DND-41 (cell line): ENCODE measurements at regions not wholly inside any gene's neighbourhood (a gene's known extent, or its start where the extent isn't known, plus 50 kb on each side); places are given as distances from the start of the nearest gene placed in this dataset.

Experiments
- ATAC-seq: fragments of 200-7000 bp; cut with Tn5 transposase; 3 replicates; pipeline ENCODE4 v1.9.1; 2021; ENCODE audit warnings: low read depth; ENCODE audit not compliant: insufficient read depth
- DNase-seq: peaks from one replicate; pipeline ENCODE4 v3.0.0-alpha.2; 2020
- H2AFZ ChIP-seq: 2 replicates; pipeline ENCODE4 v1.6.0; 2012; ENCODE audit warnings: low read depth, low read length
- H3K27ac ChIP-seq: 2 replicates; pipeline ENCODE4 v1.5.1; 2012; ENCODE audit warnings: low read length, inconsistent platforms
- H3K27me3 ChIP-seq: fragments of 200-600 bp; sonication (generic); 2 replicates; pipeline ENCODE4 v1.6.0; 2012; ENCODE audit warnings: low read length, mild to moderate bottlenecking, inconsistent platforms; ENCODE audit not compliant: insufficient read depth, poor library complexity
- H3K36me3 ChIP-seq: 2 replicates; pipeline ENCODE4 v1.5.1; 2012; ENCODE audit warnings: low read length, inconsistent platforms; ENCODE audit not compliant: insufficient read depth
- H3K4me1 ChIP-seq: 2 replicates; pipeline ENCODE4 v1.5.1; 2012; ENCODE audit warnings: mild to moderate bottlenecking, low read length; ENCODE audit not compliant: insufficient read depth
- H3K4me2 ChIP-seq: 2 replicates; pipeline ENCODE4 v1.6.0; 2012; ENCODE audit warnings: mild to moderate bottlenecking, moderate library complexity, low read length, inconsistent platforms; ENCODE audit not compliant: insufficient read depth
- H3K4me3 ChIP-seq, 2 experiments: fragments of 200-600 bp in 1 of 2; shearing (Covaris generic) in 1 of 2; 2 replicates each; pipeline ENCODE4 v1.5.1; 2012 to 2016; ENCODE audit warnings: inconsistent platforms in 2 of 2, low read length in 2 of 2, mild to moderate bottlenecking in 2 of 2, low read depth in 1 of 2, moderate library complexity in 1 of 2
- H3K79me2 ChIP-seq: 2 replicates; pipeline ENCODE4 v1.6.0; 2012; ENCODE audit warnings: low read length, inconsistent platforms; ENCODE audit not compliant: insufficient read depth
- H3K9ac ChIP-seq: 2 replicates; pipeline ENCODE4 v1.6.0; 2012; ENCODE audit warnings: low read depth, mild to moderate bottlenecking, inconsistent platforms, low read length, moderate library complexity
- H3K9me3 ChIP-seq: 2 replicates; pipeline ENCODE4 v1.5.1; 2012; ENCODE audit warnings: low read length, moderate library complexity, mild to moderate bottlenecking, inconsistent platforms; ENCODE audit not compliant: insufficient read depth, severe bottlenecking
- H4K20me1 ChIP-seq: 2 replicates; pipeline ENCODE4 v1.6.0; 2012; ENCODE audit warnings: low read length; ENCODE audit not compliant: insufficient read depth
- EZH2 ChIP-seq: IDR thresholded peaks from 3 replicates; pipeline ENCODE4 v1.6.1; 2012; ENCODE audit warnings: borderline replicate concordance, low read depth, mild to moderate bottlenecking, moderate library complexity, low read length, inconsistent platforms; ENCODE audit not compliant: severe bottlenecking
- TF ChIP-seq, protein P1 (sequence below): IDR thresholded peaks from 2 replicates; pipeline ENCODE4 v1.5.1; 2012; ENCODE audit warnings: borderline replicate concordance, low read length, moderate library complexity, mild to moderate bottlenecking; ENCODE audit not compliant: poor library complexity, severe bottlenecking; ENCODE audit errors: extremely low read depth

DNA sequence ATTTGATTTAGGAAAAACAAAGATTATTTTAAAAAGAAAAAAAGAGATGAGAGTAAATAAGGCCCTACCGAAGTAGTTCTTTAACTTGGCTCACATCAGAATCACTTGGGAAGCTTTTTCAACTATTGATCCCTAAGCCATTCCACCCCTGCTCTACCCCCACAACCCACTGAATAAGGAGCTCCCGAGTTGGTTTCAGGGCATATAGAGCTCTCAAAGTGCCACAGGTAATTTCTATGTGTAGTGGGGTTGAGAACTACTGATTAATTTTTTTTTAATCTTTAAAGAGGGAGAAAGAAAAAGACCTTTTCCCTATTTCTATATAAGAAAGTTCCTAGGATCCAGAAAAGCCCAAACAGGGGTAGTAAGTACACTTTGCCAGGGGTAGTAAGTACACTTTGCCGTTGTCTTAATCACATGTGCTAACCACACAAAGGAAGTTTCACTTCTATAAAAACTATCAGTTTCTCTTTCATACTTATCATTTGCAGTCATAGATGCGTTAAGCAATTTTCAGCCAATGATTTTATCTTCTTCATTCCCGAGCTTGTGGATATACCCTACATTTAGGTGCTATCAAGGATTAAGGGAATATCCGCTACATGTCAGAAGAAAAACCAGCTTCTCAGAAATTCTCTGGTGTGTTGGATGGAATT lies 108.4 kb upstream of the ZC3H12C start:
- no peak overlapping the region for H3K9ac ChIP-seq
- H3K4me1 ChIP-seq: peaks cover 6% of the 10 kb centered on the region; the same call in 1 of the 2 replicates
- 0 out of 2 replicates have a peak overlapping the region, but pooled peaks have one; percentile 21 for H2AFZ ChIP-seq
- no peak overlapping the region; the same call in 1 of the 2 replicates for H3K4me2 ChIP-seq
- no peaks in the 10 kb centered on the region for H3K36me3 ChIP-seq
- H4K20me1 ChIP-seq: no peaks in the 10 kb centered on the region
- no peaks in the 10 kb centered on the region for H3K27me3 ChIP-seq
- no peaks in the 10 kb centered on the region for H3K79me2 ChIP-seq
- no peaks in the 10 kb centered on the region for H3K9me3 ChIP-seq
- no peak overlapping the region for H3K4me3 ChIP-seq
- TF ChIP-seq, protein P1, sequence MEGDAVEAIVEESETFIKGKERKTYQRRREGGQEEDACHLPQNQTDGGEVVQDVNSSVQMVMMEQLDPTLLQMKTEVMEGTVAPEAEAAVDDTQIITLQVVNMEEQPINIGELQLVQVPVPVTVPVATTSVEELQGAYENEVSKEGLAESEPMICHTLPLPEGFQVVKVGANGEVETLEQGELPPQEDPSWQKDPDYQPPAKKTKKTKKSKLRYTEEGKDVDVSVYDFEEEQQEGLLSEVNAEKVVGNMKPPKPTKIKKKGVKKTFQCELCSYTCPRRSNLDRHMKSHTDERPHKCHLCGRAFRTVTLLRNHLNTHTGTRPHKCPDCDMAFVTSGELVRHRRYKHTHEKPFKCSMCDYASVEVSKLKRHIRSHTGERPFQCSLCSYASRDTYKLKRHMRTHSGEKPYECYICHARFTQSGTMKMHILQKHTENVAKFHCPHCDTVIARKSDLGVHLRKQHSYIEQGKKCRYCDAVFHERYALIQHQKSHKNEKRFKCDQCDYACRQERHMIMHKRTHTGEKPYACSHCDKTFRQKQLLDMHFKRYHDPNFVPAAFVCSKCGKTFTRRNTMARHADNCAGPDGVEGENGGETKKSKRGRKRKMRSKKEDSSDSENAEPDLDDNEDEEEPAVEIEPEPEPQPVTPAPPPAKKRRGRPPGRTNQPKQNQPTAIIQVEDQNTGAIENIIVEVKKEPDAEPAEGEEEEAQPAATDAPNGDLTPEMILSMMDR: no peak
- no peak for TF ChIP-seq EZH2
- DNase-seq (no peak), ATAC-seq (no peak)
- H3K27ac ChIP-seq: no peak overlapping the region

DNA sequence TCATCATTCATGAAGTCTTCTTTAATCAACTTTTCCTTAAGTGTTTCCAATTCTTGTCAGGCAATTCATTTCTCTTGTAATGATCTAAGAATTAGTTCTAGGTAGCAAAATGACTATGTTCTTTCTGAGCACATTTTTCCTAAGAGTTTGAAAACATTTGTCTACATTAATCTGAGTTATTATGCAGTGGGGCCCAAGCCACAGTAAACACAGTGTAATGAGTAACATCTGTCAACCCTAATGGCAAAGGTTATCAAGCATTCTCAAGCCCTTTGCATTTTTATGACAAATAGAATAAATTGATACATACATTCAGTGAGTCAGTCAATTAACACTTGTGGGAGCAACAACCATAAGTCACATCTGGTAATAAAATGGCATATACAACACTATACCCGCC lies 106.7 kb upstream of the ZC3H12C start:
- TF ChIP-seq EZH2: no peak
- TF ChIP-seq, protein P1: no peak
- H3K9me3 ChIP-seq: no peaks in the 10 kb centered on the region
- H3K4me3 ChIP-seq: no peak overlapping the region
- H3K27me3 ChIP-seq: no peaks in the 10 kb centered on the region
- no peaks in the 10 kb centered on the region for H3K79me2 ChIP-seq
- no peak overlapping the region for H3K27ac ChIP-seq
- H4K20me1 ChIP-seq: no peaks in the 10 kb centered on the region
- DNase-seq (no peak), ATAC-seq (no peak)
- H3K4me1 ChIP-seq: peaks cover 6% of the 10 kb centered on the region; the same call in 1 of the 2 replicates
- H3K4me2 ChIP-seq: no peak overlapping the region
- no peak overlapping the region for H2AFZ ChIP-seq
- no peak overlapping the region for H3K9ac ChIP-seq
- no peaks in the 10 kb centered on the region for H3K36me3 ChIP-seq

DNA sequence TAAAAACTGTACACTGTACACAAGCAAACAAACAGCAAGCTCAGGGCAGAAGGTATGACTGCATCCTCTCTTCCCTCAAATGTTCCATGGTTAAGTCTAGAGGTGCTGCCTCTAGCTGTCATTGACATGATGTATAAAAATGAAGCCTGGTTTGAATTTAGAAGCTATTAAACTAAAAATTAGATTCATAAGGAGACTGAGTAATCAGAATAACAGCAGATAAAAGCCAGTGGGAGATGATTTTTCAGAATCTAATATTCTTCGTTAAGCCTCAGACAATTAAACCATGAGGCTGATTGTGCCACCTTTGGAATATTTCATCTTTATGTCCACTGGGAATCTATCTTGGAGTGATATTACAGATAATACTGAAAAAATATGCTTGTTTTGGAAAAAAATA lies 101.4 kb upstream of the ZC3H12C start:
- Histone ChIP-seq H2AFZ (no peak overlapping the region), H3K4me1 (no peaks in the 10 kb centered on the region), H3K27me3 (no peaks in the 10 kb centered on the region), H3K79me2 (no peaks in the 10 kb centered on the region), H3K9me3 (no peaks in the 10 kb centered on the region), H3K36me3 (no peaks in the 10 kb centered on the region), H4K20me1 (no peaks in the 10 kb centered on the region), H3K9ac (no peak overlapping the region), H3K4me3 (no peak overlapping the region), H3K4me2 (no peak overlapping the region), H3K27ac (no peak overlapping the region)
- DNase-seq (no peak), ATAC-seq (no peak)
- TF ChIP-seq, protein P1: no peak
- no peak for TF ChIP-seq EZH2
